ENCODE measurements at regions not wholly inside any gene's neighbourhood (a gene's known extent, or its start where the extent isn't known, plus 50 kb on each side); places are given as distances from the start of the nearest gene placed in this dataset.

DNA sequence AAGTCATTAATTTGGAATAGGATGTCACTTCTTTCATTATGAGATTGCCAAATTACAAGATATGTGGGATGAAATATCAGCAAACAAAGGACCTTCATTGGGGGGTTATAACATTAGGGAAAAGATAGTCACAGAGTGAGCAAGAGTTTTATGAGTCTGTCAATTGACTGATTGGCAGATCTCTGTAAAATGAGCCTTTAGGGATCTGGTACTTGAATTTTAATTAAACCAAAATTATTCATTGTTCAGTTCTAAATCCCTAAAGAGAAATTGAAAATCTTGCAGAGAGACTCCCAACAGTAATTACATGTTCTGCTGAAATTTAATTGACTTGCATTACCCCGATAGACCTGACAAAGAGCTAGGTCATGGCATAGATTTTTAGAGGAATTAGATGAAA, 768.1 kb upstream of the SPRY2 start:
- TF ChIP-seq, protein P1, sequence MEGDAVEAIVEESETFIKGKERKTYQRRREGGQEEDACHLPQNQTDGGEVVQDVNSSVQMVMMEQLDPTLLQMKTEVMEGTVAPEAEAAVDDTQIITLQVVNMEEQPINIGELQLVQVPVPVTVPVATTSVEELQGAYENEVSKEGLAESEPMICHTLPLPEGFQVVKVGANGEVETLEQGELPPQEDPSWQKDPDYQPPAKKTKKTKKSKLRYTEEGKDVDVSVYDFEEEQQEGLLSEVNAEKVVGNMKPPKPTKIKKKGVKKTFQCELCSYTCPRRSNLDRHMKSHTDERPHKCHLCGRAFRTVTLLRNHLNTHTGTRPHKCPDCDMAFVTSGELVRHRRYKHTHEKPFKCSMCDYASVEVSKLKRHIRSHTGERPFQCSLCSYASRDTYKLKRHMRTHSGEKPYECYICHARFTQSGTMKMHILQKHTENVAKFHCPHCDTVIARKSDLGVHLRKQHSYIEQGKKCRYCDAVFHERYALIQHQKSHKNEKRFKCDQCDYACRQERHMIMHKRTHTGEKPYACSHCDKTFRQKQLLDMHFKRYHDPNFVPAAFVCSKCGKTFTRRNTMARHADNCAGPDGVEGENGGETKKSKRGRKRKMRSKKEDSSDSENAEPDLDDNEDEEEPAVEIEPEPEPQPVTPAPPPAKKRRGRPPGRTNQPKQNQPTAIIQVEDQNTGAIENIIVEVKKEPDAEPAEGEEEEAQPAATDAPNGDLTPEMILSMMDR (IDR thresholded peaks at IDR 0.05) = no peak
- no peak for TF ChIP-seq POLR2A (IDR thresholded peaks at IDR 0.05)
